OCI-LY7 (cell line): ENCODE measurements at regions not wholly inside any gene's neighbourhood (a gene's known extent, or its start where the extent isn't known, plus 50 kb on each side); places are given as distances from the start of the nearest gene placed in this dataset.

Experiments
- BruUV-seq: library from RNA; stranded (reverse); fragments of 400-500 nt; replicated peaks from 2 replicates; lab custom pipeline; 2021; lab: Mats Ljungman, UMichigan
- CTCF ChIA-PET: fragments of 300-600 bp; sonication (Branson Sonifier 250); formaldehyde crosslinking; loops from one replicate; lab custom pipeline; 2022; ENCODE audit warnings: antibody characterized with exemption; ENCODE audit not compliant: unreplicated experiment; lab: Charles Lee
- POLR2A ChIA-PET: fragments of 300-600 bp; sonication (Branson Sonifier 250); formaldehyde crosslinking; loops from one replicate; lab custom pipeline; 2022; ENCODE audit warnings: antibody characterized with exemption; lab: Charles Lee
- DNase-seq: peaks from one replicate; pipeline ENCODE4 v3.0.0-alpha.2; 2015; ENCODE audit warnings: low spot score
- H2AFZ ChIP-seq: fragments of 200-600 bp; sonication (generic), shearing (Covaris generic); 2 replicates; pipeline ENCODE4 v1.6.1; 2014; ENCODE audit warnings: mild to moderate bottlenecking, antibody characterized with exemption, low read length, moderate library complexity
- H3K27ac ChIP-seq: fragments of 200-600 bp; sonication (generic); 2 replicates; pipeline ENCODE4 v1.5.1; 2014; ENCODE audit warnings: mixed run types, low read depth, mild to moderate bottlenecking, moderate library complexity, low read length, inconsistent platforms; ENCODE audit not compliant: poor library complexity, severe bottlenecking
- H3K36me3 ChIP-seq: fragments of 200-600 bp; sonication (generic); 2 replicates; pipeline ENCODE4 v1.6.1; 2014; ENCODE audit warnings: mild to moderate bottlenecking, antibody characterized with exemption, low read length, moderate library complexity, mixed read lengths; ENCODE audit not compliant: insufficient read depth
- H3K4me1 ChIP-seq: fragments of 200-600 bp; sonication (generic); 2 replicates; pipeline ENCODE4 v1.5.1; 2014; ENCODE audit warnings: mild to moderate bottlenecking, low read length; ENCODE audit not compliant: insufficient read depth, poor library complexity, severe bottlenecking
- H3K4me2 ChIP-seq: fragments of 200-600 bp; sonication (generic); 2 replicates; pipeline ENCODE4 v1.6.1; 2014; ENCODE audit warnings: mild to moderate bottlenecking, low read length
- H3K4me3 ChIP-seq: fragments of 200-600 bp; sonication (generic); 2 replicates; pipeline ENCODE4 v1.5.1; 2014; ENCODE audit warnings: mild to moderate bottlenecking, low read depth, low read length; ENCODE audit not compliant: poor library complexity, severe bottlenecking
- H3K79me2 ChIP-seq: fragments of 200-600 bp; sonication (generic); 2 replicates; pipeline ENCODE4 v1.6.1; 2016; ENCODE audit warnings: low read depth, mild to moderate bottlenecking, low read length, moderate library complexity, mixed read lengths; ENCODE audit not compliant: insufficient read depth
- H3K9me2 ChIP-seq: fragments of 200-600 bp; sonication (generic); 2 replicates; pipeline ENCODE4 v1.6.1; 2016; ENCODE audit warnings: mild to moderate bottlenecking, low read length, mixed read lengths; ENCODE audit not compliant: insufficient read depth
- H3K9me3 ChIP-seq: fragments of 200-600 bp; sonication (generic); 2 replicates; pipeline ENCODE4 v1.6.1; 2014; ENCODE audit warnings: mild to moderate bottlenecking, mixed run types, low read length, mixed read lengths
- H4K20me1 ChIP-seq: fragments of 200-600 bp; sonication (generic); 2 replicates; pipeline ENCODE4 v1.6.1; 2014; ENCODE audit warnings: mild to moderate bottlenecking, antibody characterized with exemption, low read length, moderate library complexity, mixed read lengths; ENCODE audit not compliant: insufficient read depth
- CTCF ChIP-seq: fragments of 200-600 bp; sonication (generic); conservative IDR thresholded peaks from 2 replicates; pipeline ENCODE4 v1.5.1; 2014; ENCODE audit warnings: mild to moderate bottlenecking, antibody characterized with exemption, low read length, moderate library complexity, mixed read lengths
- EZH2phosphoT487 ChIP-seq: fragments of 200-600 bp; sonication (generic); IDR thresholded peaks from 2 replicates; pipeline ENCODE4 v1.6.1; 2018; ENCODE audit warnings: low read depth, borderline replicate concordance, mild to moderate bottlenecking, mixed run types, antibody characterized with exemption, low read length, moderate library complexity, mixed read lengths
- intact Hi-C: fragments of 100-400 bp; cut with micrococcal nuclease; formaldehyde crosslinking; loops from one replicate; pipeline ENCODE4 v1.10.0; 2022; ENCODE audit not compliant: unreplicated experiment

- Histone ChIP-seq H3K4me3 (no peak overlapping the region), H3K9me3 (no peaks in the 10 kb centered on the region), H3K27ac (no peak overlapping the region), H2AFZ (no peak overlapping the region), H4K20me1 (no peaks in the 10 kb centered on the region), H3K4me2 (no peak overlapping the region), H3K79me2 (no peaks in the 10 kb centered on the region), H3K36me3 (no peaks in the 10 kb centered on the region), H3K9me2 (no peaks in the 10 kb centered on the region), H3K4me1 (no peaks in the 10 kb centered on the region)
- no peak for TF ChIP-seq CTCF
- no peak for TF ChIP-seq EZH2phosphoT487
- BruUV-seq = no TSS peak
- DNase-seq = no peak
- intact Hi-C loops = no loop called here
- POLR2A ChIA-PET = no interaction called here
- CTCF ChIA-PET = no interaction called here
These were observed 289.5 kb upstream of the E2F7 start for GRCh38 chr12:77354766-77355362.

GRCh38 chr12:77352946-77353345 is 287.6 kb upstream of the E2F7 start:
- Histone ChIP-seq H2AFZ (no peak overlapping the region), H3K27ac (no peak overlapping the region), H3K4me1 (no peaks in the 10 kb centered on the region), H4K20me1 (no peaks in the 10 kb centered on the region), H3K79me2 (no peaks in the 10 kb centered on the region), H3K4me3 (no peak overlapping the region), H3K36me3 (no peaks in the 10 kb centered on the region), H3K4me2 (no peak overlapping the region), H3K9me2 (no peaks in the 10 kb centered on the region), H3K9me3 (no peaks in the 10 kb centered on the region)
- CTCF ChIA-PET = no interaction called here
- TF ChIP-seq CTCF (no peak), EZH2phosphoT487 (no peak)
- intact Hi-C loops = no loop called here
- BruUV-seq = no TSS peak
- POLR2A ChIA-PET = no interaction called here
- no peak for DNase-seq

GRCh38 chr12:77351860-77352259 is 286.5 kb upstream of the E2F7 start:
- TF ChIP-seq CTCF (no peak), EZH2phosphoT487 (no peak)
- DNase-seq = no peak
- no peak overlapping the region for H3K27ac ChIP-seq
- no peaks in the 10 kb centered on the region for H3K9me3 ChIP-seq
- no peak overlapping the region for H3K4me2 ChIP-seq
- H2AFZ ChIP-seq = no peak overlapping the region
- H3K4me1 ChIP-seq = no peaks in the 10 kb centered on the region
- H3K4me3 ChIP-seq = no peak overlapping the region
- H3K36me3 ChIP-seq = no peaks in the 10 kb centered on the region
- ChIA-PET POLR2A (interaction anchor here (0.6 to 0.7 kb wide), 3 partner anchors 8 to 414 kb away, joined by 3 to 6 read pairs (median 3); no protein-coding TSS in a partner anchor), CTCF (no interaction called here)
- H3K79me2 ChIP-seq = no peaks in the 10 kb centered on the region
- H4K20me1 ChIP-seq = no peaks in the 10 kb centered on the region
- no TSS peak for BruUV-seq
- intact Hi-C loops = no loop called here
- no peaks in the 10 kb centered on the region for H3K9me2 ChIP-seq
